Body of pancreas (tissue), 4 donors: ENCODE measurements at regions not wholly inside any gene's neighbourhood (a gene's known extent, or its start where the extent isn't known, plus 50 kb on each side); places are given as distances from the start of the nearest gene placed in this dataset.

Source experiments
- ATAC-seq: fragments of 150-250 bp; one replicate; pipeline ENCODE4 v1.9.1; 2016
- DNase-seq, 4 donors: peaks; one replicate each; pipeline ENCODE4 v3.0.0-alpha.2; 2019
- H3K27ac ChIP-seq, 4 donors: fragments of 200-600 bp; sonication (generic); 1 replicate in 3 of 4; 2 replicates in 1 of 4; pipeline versions ENCODE4 v1.5.1 to v1.6.1; 2016 to 2019; ENCODE audit warnings: mild to moderate bottlenecking in 1 of 4, mixed read lengths in 1 of 4, moderate library complexity in 1 of 4
- H3K27me3 ChIP-seq, 2 donors: fragments of 200-600 bp; sonication (generic); one replicate each; pipeline ENCODE4 v1.6.0; 2016; ENCODE audit warnings: mild to moderate bottlenecking in 1 of 2
- H3K36me3 ChIP-seq, 2 donors: fragments of 200-600 bp; sonication (generic); replicated peaks in 1 of 2; 2 replicates each; pipeline ENCODE4 v1.5.1; 2016; ENCODE audit warnings: low read depth in 2 of 2; ENCODE audit not compliant: insufficient read depth in 1 of 2
- H3K4me1 ChIP-seq: fragments of 200-600 bp; sonication (generic); one replicate; pipeline ENCODE4 v1.6.0; 2016
- H3K4me3 ChIP-seq, 2 donors: fragments of 200-600 bp; sonication (generic); 1 replicate in 1 of 2; 2 replicates in 1 of 2; pipeline ENCODE4 v1.5.1; 2016 to 2019
- H3K9me3 ChIP-seq, 3 donors: fragments of 200-600 bp; sonication (generic); 1 replicate in 2 of 3; 2 replicates in 1 of 3; pipeline ENCODE4 v1.5.1; 2016
- POLR2A ChIP-seq, 3 donors: fragments of 450-650 bp; IDR thresholded peaks; one replicate each; pipeline ENCODE4 v1.6.1; 2016; ENCODE audit warnings: antibody characterized with exemption in 3 of 3, mild to moderate bottlenecking in 2 of 3
- WGBS, 2 donors: methylation state at CpG; one replicate each; pipeline ENCODE4 v1.1.5; 2017; 5-methylcytosine and 5-hydroxymethylcytosine counted together
- intact Hi-C: fragments of 100-400 bp; cut with DNase I; formaldehyde crosslinking; loops from one replicate; pipeline ENCODE4 v1.15.1; 2023
- TF ChIP-seq, protein P1 (sequence below), 7 experiments: fragments of 450-650 bp in 4 of 7; fragments of 200-600 bp in 3 of 7; sonication (generic) in 3 of 7; IDR thresholded peaks; one replicate each; pipeline ENCODE4 v1.5.1; 2016 to 2019; ENCODE audit warnings: antibody characterized with exemption in 7 of 7

DNA sequence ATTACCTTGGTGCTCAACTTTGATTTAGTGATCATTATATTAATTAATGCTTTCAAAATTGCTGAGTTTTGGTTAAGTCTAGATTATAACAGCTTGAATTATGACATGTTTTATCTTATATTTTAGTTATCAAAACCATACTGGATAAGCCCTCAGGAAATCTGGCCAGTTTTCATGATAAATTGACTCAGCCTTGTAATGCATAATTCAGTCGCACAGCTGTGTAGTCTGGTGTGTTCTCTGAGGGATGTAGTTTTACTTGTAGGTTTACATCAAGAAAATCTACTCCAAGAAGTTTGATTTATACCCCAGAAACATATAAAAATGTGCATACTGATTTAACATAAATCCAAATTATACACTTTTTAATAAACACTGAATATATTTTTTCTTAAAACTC, 477.5 kb downstream of the SPRY1 start:
- no peaks in the 10 kb centered on the region for H3K4me1 ChIP-seq
- ATAC-seq (no peak), DNase-seq (no peak)
- H3K4me3 ChIP-seq = no peak overlapping the region
- TF ChIP-seq, protein P1, sequence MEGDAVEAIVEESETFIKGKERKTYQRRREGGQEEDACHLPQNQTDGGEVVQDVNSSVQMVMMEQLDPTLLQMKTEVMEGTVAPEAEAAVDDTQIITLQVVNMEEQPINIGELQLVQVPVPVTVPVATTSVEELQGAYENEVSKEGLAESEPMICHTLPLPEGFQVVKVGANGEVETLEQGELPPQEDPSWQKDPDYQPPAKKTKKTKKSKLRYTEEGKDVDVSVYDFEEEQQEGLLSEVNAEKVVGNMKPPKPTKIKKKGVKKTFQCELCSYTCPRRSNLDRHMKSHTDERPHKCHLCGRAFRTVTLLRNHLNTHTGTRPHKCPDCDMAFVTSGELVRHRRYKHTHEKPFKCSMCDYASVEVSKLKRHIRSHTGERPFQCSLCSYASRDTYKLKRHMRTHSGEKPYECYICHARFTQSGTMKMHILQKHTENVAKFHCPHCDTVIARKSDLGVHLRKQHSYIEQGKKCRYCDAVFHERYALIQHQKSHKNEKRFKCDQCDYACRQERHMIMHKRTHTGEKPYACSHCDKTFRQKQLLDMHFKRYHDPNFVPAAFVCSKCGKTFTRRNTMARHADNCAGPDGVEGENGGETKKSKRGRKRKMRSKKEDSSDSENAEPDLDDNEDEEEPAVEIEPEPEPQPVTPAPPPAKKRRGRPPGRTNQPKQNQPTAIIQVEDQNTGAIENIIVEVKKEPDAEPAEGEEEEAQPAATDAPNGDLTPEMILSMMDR (IDR thresholded peaks at IDR 0.05) = no peak
- TF ChIP-seq POLR2A (IDR thresholded peaks at IDR 0.05) = no peak
- no peaks in the 10 kb centered on the region for H3K27me3 ChIP-seq
- H3K27ac ChIP-seq = no peak overlapping the region
- H3K9me3 ChIP-seq = no peaks in the 10 kb centered on the region
- H3K36me3 ChIP-seq = no peaks in the 10 kb centered on the region
- intact Hi-C loops = no loop called here
- 46 to 79% methylated on average over 1 of the region's 1 CpG for WGBS, 2 donors

DNA sequence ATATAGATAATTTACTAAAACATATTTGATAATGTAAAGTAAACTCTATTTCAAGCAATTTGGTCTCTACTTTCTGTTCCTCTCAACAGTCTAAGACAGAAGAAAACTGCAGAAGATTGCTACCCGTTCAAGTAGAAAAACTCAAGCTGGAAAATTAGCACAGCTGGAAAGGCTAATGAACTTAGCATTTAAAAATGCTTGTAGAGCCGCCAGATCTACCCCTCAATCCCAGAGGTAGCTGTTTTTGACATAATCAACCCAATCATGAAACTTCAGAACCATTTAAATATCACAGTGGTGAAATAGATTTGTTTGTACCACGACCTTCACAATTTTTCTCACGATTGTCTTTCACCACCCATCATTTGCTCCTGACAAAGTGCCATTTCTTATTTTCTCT, 479.5 kb downstream of the SPRY1 start:
- 75 to 83% methylated on average over 4 of the region's 4 CpGs for WGBS, 2 donors
- DNase-seq (no peak), ATAC-seq (no peak)
- no peaks in the 10 kb centered on the region for H3K9me3 ChIP-seq
- H3K4me1 ChIP-seq = no peaks in the 10 kb centered on the region
- no peaks in the 10 kb centered on the region for H3K36me3 ChIP-seq
- H3K27ac ChIP-seq = no peak overlapping the region
- intact Hi-C loops = no loop called here
- no peaks in the 10 kb centered on the region for H3K27me3 ChIP-seq
- no peak overlapping the region for H3K4me3 ChIP-seq
- TF ChIP-seq, protein P1 (IDR thresholded peaks at IDR 0.05) = no peak
- TF ChIP-seq POLR2A (IDR thresholded peaks at IDR 0.05) = no peak

DNA sequence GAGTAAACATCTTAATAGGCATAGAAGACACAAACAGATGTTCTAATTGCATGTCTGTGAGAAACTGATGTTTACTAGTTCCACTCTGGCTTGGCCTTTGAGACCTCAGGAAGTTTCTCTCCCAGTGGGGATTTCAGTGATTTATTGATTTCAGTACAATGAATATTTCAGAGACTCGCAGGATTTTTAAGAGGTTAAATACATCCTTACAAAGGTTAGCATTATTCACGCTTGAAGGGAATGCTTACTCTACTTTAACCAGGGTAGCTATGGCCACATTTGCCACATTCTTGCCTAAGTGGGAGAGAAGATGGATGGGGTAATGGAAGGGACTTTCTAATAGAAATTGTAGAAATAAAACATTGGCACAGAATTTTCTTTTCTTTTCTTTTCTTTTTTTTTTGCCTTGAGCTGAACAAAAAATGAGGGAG, 480.1 kb downstream of the SPRY1 start:
- intact Hi-C loops = no loop called here
- ATAC-seq (no peak), DNase-seq (no peak)
- H3K4me3 ChIP-seq = no peak overlapping the region
- no peak for TF ChIP-seq POLR2A (IDR thresholded peaks at IDR 0.05)
- TF ChIP-seq, protein P1 (IDR thresholded peaks at IDR 0.05) = no peak
- H3K27me3 ChIP-seq = no peaks in the 10 kb centered on the region
- H3K27ac ChIP-seq = no peak overlapping the region
- H3K36me3 ChIP-seq = no peaks in the 10 kb centered on the region
- no peaks in the 10 kb centered on the region for H3K4me1 ChIP-seq
- 72% methylated on average over 2 of the region's 2 CpGs for WGBS, 2 donors
- H3K9me3 ChIP-seq = no peaks in the 10 kb centered on the region

DNA sequence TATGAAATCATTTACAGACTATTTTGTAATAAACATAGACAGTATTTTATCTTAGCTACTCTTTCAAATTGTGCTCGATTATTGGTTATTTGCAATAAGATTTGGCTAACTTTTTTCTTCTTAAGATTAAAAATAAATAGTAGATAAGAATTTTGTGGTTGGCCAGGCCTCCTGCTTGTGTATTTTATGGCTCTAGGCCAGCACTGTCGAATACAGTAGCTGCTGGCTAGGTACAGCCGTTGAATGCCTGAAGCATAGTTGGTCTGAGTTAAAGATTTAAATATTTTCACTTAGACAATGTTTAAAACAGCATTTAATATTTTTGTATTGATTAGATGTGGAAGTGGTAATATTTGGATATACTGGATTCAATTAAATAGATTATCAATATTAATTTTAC, 481.0 kb downstream of the SPRY1 start:
- ATAC-seq (no peak), DNase-seq (peak; percentile 19 to 45 (median 30))
- 6 to 10% methylated on average over 3 of the region's 3 CpGs for WGBS, 2 donors

DNA sequence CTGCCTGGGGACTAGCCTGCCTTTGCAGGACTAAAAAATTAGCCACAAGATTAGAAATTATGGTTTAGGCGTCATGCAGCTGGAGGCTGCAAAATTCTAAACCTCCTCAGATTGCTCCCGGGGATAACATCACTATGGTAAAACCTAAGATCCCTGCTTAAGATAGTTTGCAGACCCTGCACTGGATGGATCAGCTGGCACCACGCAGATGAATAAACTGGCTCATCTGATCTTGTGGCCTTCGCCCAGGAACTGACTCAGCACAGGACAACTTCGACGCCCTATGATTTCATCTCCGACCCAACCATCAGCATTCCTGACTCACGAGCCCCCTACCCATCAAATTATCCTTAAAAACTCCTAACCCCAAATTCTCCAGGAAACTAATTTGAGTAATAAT, 482.4 kb downstream of the SPRY1 start:
- Histone ChIP-seq H3K4me1 (no peaks in the 10 kb centered on the region), H3K27me3 (no peaks in the 10 kb centered on the region), H3K4me3 (no peak overlapping the region), H3K9me3 (no peaks in the 10 kb centered on the region), H3K27ac (no peak overlapping the region), H3K36me3 (no peaks in the 10 kb centered on the region)
- TF ChIP-seq POLR2A (IDR thresholded peaks at IDR 0.05) = no peak
- TF ChIP-seq, protein P1 (IDR thresholded peaks at IDR 0.05) = no peak
- intact Hi-C loops = no loop called here
- ATAC-seq = no peak
- no peak for DNase-seq
- 91 to 92% methylated on average over 8 of the region's 8 CpGs for WGBS, 2 donors

More for the DNA sequence above, 481.0 kb downstream of the SPRY1 start:
- H3K36me3 ChIP-seq = no peaks in the 10 kb centered on the region
- intact Hi-C loops = no loop called here
- no peak overlapping the region for H3K27ac ChIP-seq
- no peaks in the 10 kb centered on the region for H3K9me3 ChIP-seq
- no peak overlapping the region for H3K4me3 ChIP-seq
- no peaks in the 10 kb centered on the region for H3K27me3 ChIP-seq
- no peaks in the 10 kb centered on the region for H3K4me1 ChIP-seq
- no peak for TF ChIP-seq POLR2A (IDR thresholded peaks at IDR 0.05)
- TF ChIP-seq, protein P1 (IDR thresholded peaks at IDR 0.05) = no peak
